ENCODE measurements at regions not wholly inside any gene's neighbourhood (a gene's known extent, or its start where the extent isn't known, plus 50 kb on each side); places are given as distances from the start of the nearest gene placed in this dataset.

DNA sequence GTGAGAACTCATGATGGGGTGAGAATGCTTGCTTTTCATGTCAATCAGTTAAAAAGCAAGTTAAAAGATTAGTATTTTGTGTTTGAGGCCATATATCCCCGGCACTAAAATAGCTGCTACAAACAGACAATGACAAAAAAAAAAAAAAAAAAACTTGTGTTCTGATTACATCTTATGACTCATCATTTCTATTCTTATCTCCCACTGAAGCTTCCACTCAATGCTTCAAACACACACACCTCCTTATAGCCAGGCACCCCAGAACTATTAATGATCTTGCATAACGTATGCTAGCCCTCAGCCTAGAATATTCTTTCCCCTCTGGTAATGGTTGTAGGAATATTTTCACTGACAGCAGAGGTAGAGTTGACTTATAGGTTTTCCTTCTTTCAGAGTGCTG lies 778.3 kb downstream of the TRIB2 start:
- Histone ChIP-seq H3K9me2 (replicated peaks; ENCODE audit: control insufficient read depth, low read length) (no peaks in the 10 kb centered on the region), H3K27me3 (ENCODE audit: control insufficient read depth, low read length) (no peaks in the 10 kb centered on the region), H3K4me2 (ENCODE audit: low read length) (no peak overlapping the region), H3K27ac (ENCODE audit: low read depth, low read length) (no peak overlapping the region), H3K36me3 (ENCODE audit: control insufficient read depth, low read length) (no peaks in the 10 kb centered on the region), H4K20me1 (ENCODE audit: control insufficient read depth, insufficient read depth, low read depth, low read length) (no peaks in the 10 kb centered on the region), H3K4me1 (ENCODE audit: control insufficient read depth, low read length) (no peaks in the 10 kb centered on the region), H3K9me3 (ENCODE audit: control insufficient read depth, insufficient read depth, low read length) (no peaks in the 10 kb centered on the region), H3F3A (ENCODE audit: control insufficient read depth, insufficient read depth) (no peaks in the 10 kb centered on the region), H3K4me3 (ENCODE audit: low read length) (no peak overlapping the region), H3K79me2 (ENCODE audit: control insufficient read depth, low read length) (no peaks in the 10 kb centered on the region)
- no peak for TF ChIP-seq CTCF (IDR thresholded peaks at IDR 0.05; ENCODE audit: low read depth, low read length, poor library complexity, severe bottlenecking)
- TF ChIP-seq EZH2phosphoT487 (IDR thresholded peaks at IDR 0.05; ENCODE audit: borderline replicate concordance, low read length), result no peak

- no peaks in the 10 kb centered on the region for H3K27me3 ChIP-seq (ENCODE audit: control insufficient read depth, low read length)
- H3K4me3 ChIP-seq (ENCODE audit: low read length), result no peak overlapping the region
- H3K4me1 ChIP-seq (ENCODE audit: control insufficient read depth, low read length), result no peaks in the 10 kb centered on the region
- no peaks in the 10 kb centered on the region for H4K20me1 ChIP-seq (ENCODE audit: control insufficient read depth, insufficient read depth, low read depth, low read length)
- H3K27ac ChIP-seq (ENCODE audit: low read depth, low read length), result no peak overlapping the region
- H3F3A ChIP-seq (ENCODE audit: control insufficient read depth, insufficient read depth), result no peaks in the 10 kb centered on the region
- H3K9me3 ChIP-seq (ENCODE audit: control insufficient read depth, insufficient read depth, low read length), result no peaks in the 10 kb centered on the region
- TF ChIP-seq CTCF (IDR thresholded peaks at IDR 0.05; ENCODE audit: low read depth, low read length, poor library complexity, severe bottlenecking), result no peak
- TF ChIP-seq EZH2phosphoT487 (IDR thresholded peaks at IDR 0.05; ENCODE audit: borderline replicate concordance, low read length), result no peak
- H3K36me3 ChIP-seq (ENCODE audit: control insufficient read depth, low read length), result no peaks in the 10 kb centered on the region
- H3K79me2 ChIP-seq (ENCODE audit: control insufficient read depth, low read length), result no peaks in the 10 kb centered on the region
- H3K9me2 ChIP-seq (replicated peaks; ENCODE audit: control insufficient read depth, low read length), result no peaks in the 10 kb centered on the region
- H3K4me2 ChIP-seq (ENCODE audit: low read length), result no peak overlapping the region
These were observed 788.1 kb downstream of the TRIB2 start for GRCh38 chr2:13504808-13505207.

- Histone ChIP-seq H3F3A (ENCODE audit: control insufficient read depth, insufficient read depth) (no peaks in the 10 kb centered on the region), H3K36me3 (ENCODE audit: control insufficient read depth, low read length) (no peaks in the 10 kb centered on the region), H3K4me3 (ENCODE audit: low read length) (no peak overlapping the region), H3K79me2 (ENCODE audit: control insufficient read depth, low read length) (no peaks in the 10 kb centered on the region), H3K27ac (ENCODE audit: low read depth, low read length) (no peak overlapping the region), H3K4me1 (ENCODE audit: control insufficient read depth, low read length) (no peaks in the 10 kb centered on the region), H4K20me1 (ENCODE audit: control insufficient read depth, insufficient read depth, low read depth, low read length) (no peaks in the 10 kb centered on the region), H3K9me3 (ENCODE audit: control insufficient read depth, insufficient read depth, low read length) (no peaks in the 10 kb centered on the region), H3K4me2 (ENCODE audit: low read length) (no peak overlapping the region), H3K9me2 (replicated peaks; ENCODE audit: control insufficient read depth, low read length) (no peaks in the 10 kb centered on the region), H3K27me3 (ENCODE audit: control insufficient read depth, low read length) (no peaks in the 10 kb centered on the region)
- TF ChIP-seq EZH2phosphoT487 (IDR thresholded peaks at IDR 0.05; ENCODE audit: borderline replicate concordance, low read length) (no peak), CTCF (IDR thresholded peaks at IDR 0.05; ENCODE audit: low read depth, low read length, poor library complexity, severe bottlenecking) (no peak)
These were observed 791.9 kb downstream of the TRIB2 start for GRCh38 chr2:13508671-13509070.

GRCh38 chr2:13515254-13515653 lies 798.5 kb downstream of the TRIB2 start:
- H3F3A ChIP-seq (ENCODE audit: control insufficient read depth, insufficient read depth), result no peaks in the 10 kb centered on the region
- no peaks in the 10 kb centered on the region for H3K9me3 ChIP-seq (ENCODE audit: control insufficient read depth, insufficient read depth, low read length)
- H3K4me1 ChIP-seq (ENCODE audit: control insufficient read depth, low read length), result no peaks in the 10 kb centered on the region
- no peaks in the 10 kb centered on the region for H3K79me2 ChIP-seq (ENCODE audit: control insufficient read depth, low read length)
- TF ChIP-seq EZH2phosphoT487 (IDR thresholded peaks at IDR 0.05; ENCODE audit: borderline replicate concordance, low read length) (no peak), CTCF (IDR thresholded peaks at IDR 0.05; ENCODE audit: low read depth, low read length, poor library complexity, severe bottlenecking) (no peak)
- H3K36me3 ChIP-seq (ENCODE audit: control insufficient read depth, low read length), result no peaks in the 10 kb centered on the region
- no peaks in the 10 kb centered on the region for H3K27me3 ChIP-seq (ENCODE audit: control insufficient read depth, low read length)
- H3K4me2 ChIP-seq (ENCODE audit: low read length), result no peak overlapping the region
- H3K27ac ChIP-seq (ENCODE audit: low read depth, low read length), result no peak overlapping the region
- no peaks in the 10 kb centered on the region for H3K9me2 ChIP-seq (replicated peaks; ENCODE audit: control insufficient read depth, low read length)
- H4K20me1 ChIP-seq (ENCODE audit: control insufficient read depth, insufficient read depth, low read depth, low read length), result no peaks in the 10 kb centered on the region
- H3K4me3 ChIP-seq (ENCODE audit: low read length), result no peak overlapping the region

All from DOHH2 (cell line).